Loucy (cell line): ENCODE measurements at regions not wholly inside any gene's neighbourhood (a gene's known extent, or its start where the extent isn't known, plus 50 kb on each side); places are given as distances from the start of the nearest gene placed in this dataset.

Experiments
- H2AFZ ChIP-seq: fragments of 200-600 bp; sonication (generic); 2 replicates; pipeline ENCODE4 v1.6.0; 2016; ENCODE audit warnings: antibody characterized with exemption, mild to moderate bottlenecking, low read length, moderate library complexity
- H3F3A ChIP-seq: fragments of 200-600 bp; 2 replicates; pipeline ENCODE4 v1.6.0; 2016; ENCODE audit warnings: antibody characterized with exemption, low read depth, mild to moderate bottlenecking
- H3K27me3 ChIP-seq: fragments of 200-600 bp; sonication (generic); 2 replicates; pipeline ENCODE4 v1.6.1; 2014; ENCODE audit warnings: low read length, mild to moderate bottlenecking; ENCODE audit not compliant: insufficient read depth, poor library complexity, severe bottlenecking
- H3K36me3 ChIP-seq: fragments of 200-600 bp; sonication (generic); 2 replicates; pipeline ENCODE4 v1.6.1; 2016; ENCODE audit warnings: low read length; ENCODE audit not compliant: insufficient read depth
- H3K4me1 ChIP-seq: fragments of 200-600 bp; sonication (generic); 2 replicates; pipeline ENCODE4 v1.5.1; 2014; ENCODE audit warnings: low read length, mild to moderate bottlenecking; ENCODE audit not compliant: insufficient read depth, poor library complexity, severe bottlenecking
- H3K4me2 ChIP-seq: fragments of 200-600 bp; sonication (generic); 2 replicates; pipeline ENCODE4 v1.6.0; 2014; ENCODE audit warnings: antibody characterized with exemption, low read length, low read depth, mild to moderate bottlenecking; ENCODE audit not compliant: poor library complexity, severe bottlenecking
- H3K4me3 ChIP-seq: fragments of 200-600 bp; sonication (generic); 2 replicates; pipeline ENCODE4 v1.5.1; 2014; ENCODE audit warnings: low read length, mild to moderate bottlenecking, mixed read lengths; ENCODE audit not compliant: poor library complexity, severe bottlenecking
- H3K79me2 ChIP-seq: fragments of 200-600 bp; sonication (generic); 2 replicates; pipeline ENCODE4 v1.6.1; 2014; ENCODE audit warnings: low read length; ENCODE audit not compliant: insufficient read depth
- H3K9ac ChIP-seq: fragments of 200-600 bp; sonication (generic); 2 replicates; pipeline ENCODE4 v1.6.0; 2014; ENCODE audit warnings: mild to moderate bottlenecking, low read depth, low read length, moderate library complexity; ENCODE audit not compliant: poor library complexity, severe bottlenecking
- H3K9me2 ChIP-seq: fragments of 200-600 bp; sonication (generic); replicated peaks from 2 replicates; pipeline ENCODE4 v1.6.1; 2016; ENCODE audit warnings: low read depth, low read length, mixed read lengths
- H3K9me3 ChIP-seq: fragments of 200-600 bp; sonication (generic); 2 replicates; pipeline ENCODE4 v1.6.1; 2014; ENCODE audit warnings: mild to moderate bottlenecking, antibody characterized with exemption, low read length, low read depth; ENCODE audit not compliant: insufficient read depth
- H4K20me1 ChIP-seq: fragments of 200-600 bp; sonication (generic); 2 replicates; pipeline ENCODE4 v1.6.0; 2014; ENCODE audit warnings: antibody characterized with exemption, low read length, mild to moderate bottlenecking; ENCODE audit not compliant: insufficient read depth, poor library complexity, severe bottlenecking
- CTCF ChIP-seq: fragments of 200-600 bp; sonication (generic); conservative IDR thresholded peaks from 2 replicates; pipeline ENCODE4 v1.5.1; 2014; ENCODE audit warnings: mild to moderate bottlenecking, antibody characterized with exemption, low read length
- EZH2phosphoT487 ChIP-seq: fragments of 200-600 bp; IDR thresholded peaks from 2 replicates; pipeline ENCODE4 v1.6.1; 2018; ENCODE audit warnings: antibody characterized with exemption, mild to moderate bottlenecking, moderate library complexity, borderline replicate concordance

GRCh38 chr17:65385726-65386125 lies 175.7 kb downstream of the AXIN2 start:
- Histone ChIP-seq H2AFZ (no peak overlapping the region), H4K20me1 (no peaks in the 10 kb centered on the region), H3K4me3 (no peak overlapping the region), H3K79me2 (no peaks in the 10 kb centered on the region), H3K36me3 (no peaks in the 10 kb centered on the region), H3K9me3 (no peaks in the 10 kb centered on the region), H3K9ac (no peak overlapping the region), H3K4me2 (no peak overlapping the region), H3F3A (no peaks in the 10 kb centered on the region), H3K9me2 (no peaks in the 10 kb centered on the region), H3K27me3 (no peaks in the 10 kb centered on the region), H3K4me1 (no peaks in the 10 kb centered on the region)
- TF ChIP-seq EZH2phosphoT487 (no peak), CTCF (no peak)

GRCh38 chr17:65385071-65385470 lies 176.4 kb downstream of the AXIN2 start:
- no peaks in the 10 kb centered on the region for H3K4me1 ChIP-seq
- H3K9ac ChIP-seq = no peak overlapping the region
- no peaks in the 10 kb centered on the region for H3K79me2 ChIP-seq
- H3K36me3 ChIP-seq = no peaks in the 10 kb centered on the region
- H3K4me2 ChIP-seq = no peak overlapping the region
- no peaks in the 10 kb centered on the region for H3K27me3 ChIP-seq
- H3K4me3 ChIP-seq = no peak overlapping the region
- no peaks in the 10 kb centered on the region for H3K9me2 ChIP-seq
- H3F3A ChIP-seq = no peaks in the 10 kb centered on the region
- no peaks in the 10 kb centered on the region for H4K20me1 ChIP-seq
- no peaks in the 10 kb centered on the region for H3K9me3 ChIP-seq
- no peak for TF ChIP-seq CTCF
- no peak for TF ChIP-seq EZH2phosphoT487
- no peak overlapping the region for H2AFZ ChIP-seq

GRCh38 chr17:65381152-65381551 lies 180.3 kb downstream of the AXIN2 start:
- H3K4me1 ChIP-seq = no peaks in the 10 kb centered on the region
- H3K27me3 ChIP-seq = no peaks in the 10 kb centered on the region
- no peaks in the 10 kb centered on the region for H3K36me3 ChIP-seq
- no peak overlapping the region for H3K4me3 ChIP-seq
- no peak for TF ChIP-seq EZH2phosphoT487
- no peak for TF ChIP-seq CTCF
- H3K9me3 ChIP-seq = no peaks in the 10 kb centered on the region
- no peaks in the 10 kb centered on the region for H3K79me2 ChIP-seq
- no peaks in the 10 kb centered on the region for H4K20me1 ChIP-seq
- no peaks in the 10 kb centered on the region for H3F3A ChIP-seq
- no peaks in the 10 kb centered on the region for H3K9me2 ChIP-seq
- H3K4me2 ChIP-seq = no peak overlapping the region
- H2AFZ ChIP-seq = no peak overlapping the region
- H3K9ac ChIP-seq = no peak overlapping the region
